ENCODE measurements at regions not wholly inside any gene's neighbourhood (a gene's known extent, or its start where the extent isn't known, plus 50 kb on each side); places are given as distances from the start of the nearest gene placed in this dataset.

DNA sequence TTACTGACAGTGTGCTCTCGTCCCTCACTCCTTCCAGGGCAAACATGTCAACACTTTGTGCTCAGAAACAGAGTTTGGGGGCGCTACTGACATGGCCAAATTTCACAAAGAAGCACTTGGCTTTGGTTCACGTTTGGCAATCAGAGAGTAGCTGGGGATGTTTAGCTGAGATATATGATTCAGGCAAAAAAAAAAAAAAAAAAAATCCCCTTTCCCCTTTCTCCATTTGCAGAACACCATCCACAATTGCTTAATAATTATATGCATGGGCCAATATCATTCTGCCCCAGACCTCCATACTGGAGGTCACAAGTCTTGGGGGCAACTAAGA lies 128.4 kb upstream of the ADGRF1 start:
- DNase-seq (ENCODE audit: low spot score), result no peak
- no peaks in the 10 kb centered on the region for H3K9me3 ChIP-seq
- no peak overlapping the region for H3K27ac ChIP-seq
- no peak overlapping the region for H3K4me3 ChIP-seq
- H3K36me3 ChIP-seq, result no peaks in the 10 kb centered on the region
- no peaks in the 10 kb centered on the region for H3K27me3 ChIP-seq (replicated peaks; ENCODE audit: insufficient read depth)
- H3K4me1 ChIP-seq (ENCODE audit: control insufficient read depth in 1 of 2, low read depth in 2 of 2), result no peaks in the 10 kb centered on the region
- TF ChIP-seq, protein P1, sequence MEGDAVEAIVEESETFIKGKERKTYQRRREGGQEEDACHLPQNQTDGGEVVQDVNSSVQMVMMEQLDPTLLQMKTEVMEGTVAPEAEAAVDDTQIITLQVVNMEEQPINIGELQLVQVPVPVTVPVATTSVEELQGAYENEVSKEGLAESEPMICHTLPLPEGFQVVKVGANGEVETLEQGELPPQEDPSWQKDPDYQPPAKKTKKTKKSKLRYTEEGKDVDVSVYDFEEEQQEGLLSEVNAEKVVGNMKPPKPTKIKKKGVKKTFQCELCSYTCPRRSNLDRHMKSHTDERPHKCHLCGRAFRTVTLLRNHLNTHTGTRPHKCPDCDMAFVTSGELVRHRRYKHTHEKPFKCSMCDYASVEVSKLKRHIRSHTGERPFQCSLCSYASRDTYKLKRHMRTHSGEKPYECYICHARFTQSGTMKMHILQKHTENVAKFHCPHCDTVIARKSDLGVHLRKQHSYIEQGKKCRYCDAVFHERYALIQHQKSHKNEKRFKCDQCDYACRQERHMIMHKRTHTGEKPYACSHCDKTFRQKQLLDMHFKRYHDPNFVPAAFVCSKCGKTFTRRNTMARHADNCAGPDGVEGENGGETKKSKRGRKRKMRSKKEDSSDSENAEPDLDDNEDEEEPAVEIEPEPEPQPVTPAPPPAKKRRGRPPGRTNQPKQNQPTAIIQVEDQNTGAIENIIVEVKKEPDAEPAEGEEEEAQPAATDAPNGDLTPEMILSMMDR (IDR thresholded peaks at IDR 0.05), result no peak
- no peak for ATAC-seq (ENCODE audit: insufficient number of reproducible peaks, low FRiP score, low read depth)

DNA sequence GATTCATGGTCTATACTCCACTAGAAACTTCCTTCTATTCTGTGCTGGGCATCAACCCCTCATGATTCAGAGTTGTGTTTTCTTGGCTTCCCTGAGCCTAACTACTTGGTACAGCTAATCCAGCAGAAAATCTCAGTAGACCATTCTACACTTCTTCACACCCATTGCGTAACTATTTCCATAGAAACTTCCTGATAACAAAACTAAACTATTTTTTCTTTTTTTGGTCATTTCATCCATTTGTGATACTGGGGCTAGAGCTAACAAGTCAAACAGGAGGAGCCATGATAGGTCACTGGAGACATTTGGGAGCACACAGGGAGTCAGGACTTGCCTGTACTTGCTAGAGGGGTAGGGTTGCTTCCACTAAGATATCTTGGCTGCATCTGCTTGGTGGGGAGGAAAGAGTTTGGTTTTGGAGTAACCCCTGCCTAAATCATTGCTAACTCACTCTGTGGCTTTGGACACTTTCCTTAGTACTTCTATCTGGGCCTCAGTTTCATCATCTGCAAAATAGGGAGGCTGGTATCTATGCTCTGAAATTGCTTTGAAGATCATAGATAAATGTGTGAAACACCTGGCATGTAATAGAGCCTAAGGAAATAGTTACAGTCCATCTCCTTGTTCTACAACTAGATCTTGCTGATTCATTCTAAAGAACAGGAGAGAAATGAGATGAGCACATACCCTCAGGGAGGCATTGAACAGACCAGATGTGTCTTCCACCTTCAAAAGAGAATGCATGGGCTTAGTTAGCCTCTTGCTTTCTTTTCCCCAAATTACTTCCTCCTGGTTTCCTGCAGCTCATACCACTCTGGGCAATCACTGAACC lies 127.9 kb upstream of the ADGRF1 start:
- H3K27ac ChIP-seq, result no peak overlapping the region

DNA sequence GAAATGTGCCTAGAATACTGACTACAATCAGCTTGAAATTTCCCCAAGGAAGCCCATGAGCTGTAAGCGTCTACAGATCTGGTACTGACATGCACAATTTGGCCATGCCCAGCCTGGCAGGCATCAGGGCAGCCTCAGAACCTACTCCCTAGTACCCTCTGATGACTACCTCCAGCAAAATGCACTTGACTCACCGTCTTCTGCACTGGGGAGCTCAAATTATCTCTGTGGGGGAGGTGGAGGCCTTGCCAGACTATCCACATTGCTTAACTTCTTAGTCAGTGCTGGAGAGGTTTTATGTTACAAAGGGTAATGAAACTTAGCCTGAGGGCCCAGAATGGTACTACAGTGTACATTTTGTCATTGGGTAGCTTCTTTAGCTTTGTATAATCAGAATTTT lies 126.0 kb upstream of the ADGRF1 start:
- ATAC-seq (ENCODE audit: insufficient number of reproducible peaks, low FRiP score, low read depth) (no peak), DNase-seq (ENCODE audit: low spot score) (no peak)
- Histone ChIP-seq H3K36me3 (no peaks in the 10 kb centered on the region), H3K9me3 (no peaks in the 10 kb centered on the region), H3K27me3 (replicated peaks; ENCODE audit: insufficient read depth) (no peaks in the 10 kb centered on the region), H3K4me1 (ENCODE audit: control insufficient read depth in 1 of 2, low read depth in 2 of 2) (no peaks in the 10 kb centered on the region), H3K27ac (no peak overlapping the region), H3K4me3 (no peak overlapping the region)
- TF ChIP-seq, protein P1 (IDR thresholded peaks at IDR 0.05), result no peak

More for the DNA sequence above, 127.9 kb upstream of the ADGRF1 start:
- TF ChIP-seq, protein P1 (IDR thresholded peaks at IDR 0.05), result no peak
- ATAC-seq (ENCODE audit: insufficient number of reproducible peaks, low FRiP score, low read depth), result no peak
- H3K9me3 ChIP-seq, result no peaks in the 10 kb centered on the region
- H3K27me3 ChIP-seq (replicated peaks; ENCODE audit: insufficient read depth), result no peaks in the 10 kb centered on the region
- DNase-seq (ENCODE audit: low spot score), result no peak
- no peaks in the 10 kb centered on the region for H3K36me3 ChIP-seq
- no peak overlapping the region for H3K4me3 ChIP-seq
- H3K4me1 ChIP-seq (ENCODE audit: control insufficient read depth in 1 of 2, low read depth in 2 of 2), result no peaks in the 10 kb centered on the region

DNA sequence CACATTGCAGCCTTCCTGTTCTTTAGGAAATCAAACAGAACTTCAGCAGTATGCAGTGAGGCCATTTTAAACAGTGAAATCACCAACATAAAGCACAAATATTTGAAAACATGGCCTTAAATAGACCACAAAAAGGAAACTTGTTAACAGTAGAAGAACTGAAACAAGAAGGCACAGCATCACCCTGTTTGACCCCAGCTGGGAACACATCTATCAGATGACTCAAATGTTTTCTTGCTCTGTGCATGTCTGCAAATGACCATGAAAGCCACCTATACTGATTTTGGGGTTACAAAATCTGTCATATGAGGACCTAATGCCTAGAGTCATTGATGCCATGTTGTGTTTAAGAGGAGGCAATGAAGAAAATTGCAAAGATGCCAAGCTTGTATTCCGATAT lies 123.8 kb upstream of the ADGRF1 start:
- no peaks in the 10 kb centered on the region for H3K4me1 ChIP-seq (ENCODE audit: control insufficient read depth in 1 of 2, low read depth in 2 of 2)
- no peak for DNase-seq (ENCODE audit: low spot score)
- ATAC-seq (ENCODE audit: insufficient number of reproducible peaks, low FRiP score, low read depth), result no peak
- TF ChIP-seq, protein P1 (IDR thresholded peaks at IDR 0.05), result no peak
- no peak overlapping the region for H3K27ac ChIP-seq
- no peaks in the 10 kb centered on the region for H3K36me3 ChIP-seq
- no peak overlapping the region for H3K4me3 ChIP-seq
- no peaks in the 10 kb centered on the region for H3K27me3 ChIP-seq (replicated peaks; ENCODE audit: insufficient read depth)
- H3K9me3 ChIP-seq, result no peaks in the 10 kb centered on the region

- DNase-seq (ENCODE audit: low spot score) (no peak), ATAC-seq (ENCODE audit: insufficient number of reproducible peaks, low FRiP score, low read depth) (no peak)
- Histone ChIP-seq H3K36me3 (no peaks in the 10 kb centered on the region), H3K27ac (no peak overlapping the region), H3K9me3 (no peaks in the 10 kb centered on the region), H3K4me1 (ENCODE audit: control insufficient read depth in 1 of 2, low read depth in 2 of 2) (no peaks in the 10 kb centered on the region), H3K27me3 (replicated peaks; ENCODE audit: insufficient read depth) (no peaks in the 10 kb centered on the region), H3K4me3 (no peak overlapping the region)
- TF ChIP-seq, protein P1 (IDR thresholded peaks at IDR 0.05), result no peak
Observed at GRCh38 chr6:47164877-47165276, 122.7 kb upstream of the ADGRF1 start.

Data from thoracic aorta (tissue), 2 donors.